Upper lobe of left lung (tissue), 4 donors: ENCODE measurements at regions not wholly inside any gene's neighbourhood (a gene's known extent, or its start where the extent isn't known, plus 50 kb on each side); places are given as distances from the start of the nearest gene placed in this dataset.

Experiments used
- CTCF ChIP-seq, 6 experiments: fragments of 450-650 bp in 4 of 6; fragments of 200-600 bp in 2 of 6; sonication (generic) in 2 of 6; IDR thresholded peaks; one replicate each; pipeline ENCODE4 v1.5.1; 2016 to 2019; ENCODE audit warnings: antibody characterized with exemption in 6 of 6
- EP300 ChIP-seq, 4 donors: sonication (generic); formaldehyde crosslinking; IDR thresholded peaks; one replicate each; pipeline ENCODE4 v1.5.1; 2017; ENCODE audit warnings: antibody characterized with exemption in 4 of 4, control low read depth in 2 of 4
- POLR2A ChIP-seq, 4 donors: fragments of 450-650 bp; IDR thresholded peaks; one replicate each; pipeline ENCODE4 v1.5.1; 2016 to 2017; ENCODE audit warnings: antibody characterized with exemption in 4 of 4, mild to moderate bottlenecking in 2 of 4
- POLR2AphosphoS5 ChIP-seq, 2 donors: sonication (generic); formaldehyde crosslinking; IDR thresholded peaks; one replicate each; pipeline ENCODE4 v1.5.1; 2017; ENCODE audit warnings: antibody characterized with exemption in 2 of 2

- no peak for TF ChIP-seq CTCF (IDR thresholded peaks at IDR 0.05)
- TF ChIP-seq POLR2A (IDR thresholded peaks at IDR 0.05): no peak
- TF ChIP-seq POLR2AphosphoS5 (IDR thresholded peaks at IDR 0.05): no peak
- no peak for TF ChIP-seq EP300 (IDR thresholded peaks at IDR 0.05)
Observed at GRCh38 chr20:61130156-61130555, 121.9 kb upstream of the CDH4 start.
